GM19239 (cell line): ENCODE measurements at regions not wholly inside any gene's neighbourhood (a gene's known extent, or its start where the extent isn't known, plus 50 kb on each side); places are given as distances from the start of the nearest gene placed in this dataset.

Experiments used
- DNase-seq: peaks from one replicate; pipeline ENCODE4 v3.0.0; 2011; ENCODE audit warnings: low spot score; ENCODE audit not compliant: insufficient read length
- FAIRE-seq: peaks from 2 replicates; lab custom pipeline; 2011; peaks lifted over from hg19 to GRCh38; lab: Jason Lieb, UNC

- DNase-seq: no peak
- no peak for FAIRE-seq
These were observed 173.7 kb downstream of the FBXO15 start for GRCh38 chr18:73973972-73974371.

GRCh38 chr18:73966954-73967353 is 180.7 kb downstream of the FBXO15 start:
- no peak for DNase-seq
- no peak for FAIRE-seq

- DNase-seq (no peak), FAIRE-seq (no peak)
These were observed 185.4 kb downstream of the FBXO15 start for GRCh38 chr18:73962256-73962655.

GRCh38 chr18:73961804-73962203 is 185.8 kb downstream of the FBXO15 start:
- no peak for DNase-seq
- FAIRE-seq: no peak

GRCh38 chr18:73959352-73959751 is 188.3 kb downstream of the FBXO15 start:
- DNase-seq: no peak
- FAIRE-seq: no peak

GRCh38 chr18:73954268-73954667 is 193.4 kb downstream of the FBXO15 start:
- DNase-seq: no peak
- FAIRE-seq: no peak

- FAIRE-seq (no peak), DNase-seq (no peak)
These were observed 195.2 kb downstream of the FBXO15 start for GRCh38 chr18:73952296-73952946.

GRCh38 chr18:73950116-73950700 is 197.4 kb downstream of the FBXO15 start:
- DNase-seq: no peak
- FAIRE-seq: no peak

GRCh38 chr18:73948497-73948896 is 199.1 kb downstream of the FBXO15 start:
- FAIRE-seq: no peak

GRCh38 chr18:73948084-73948483 is 199.6 kb downstream of the FBXO15 start:
- no peak for DNase-seq
- FAIRE-seq: no peak

More at GRCh38 chr18:73948497-73948896, 199.1 kb downstream of the FBXO15 start:
- no peak for DNase-seq

- no peak for FAIRE-seq
These were observed 200.3 kb downstream of the FBXO15 start for GRCh38 chr18:73947180-73947921.

GRCh38 chr18:73945130-73945792 is 202.4 kb downstream of the FBXO15 start:
- DNase-seq (no peak), FAIRE-seq (no peak)

More at GRCh38 chr18:73947180-73947921, 200.3 kb downstream of the FBXO15 start:
- DNase-seq: no peak

- DNase-seq (no peak), FAIRE-seq (no peak)
These were observed 202.9 kb downstream of the FBXO15 start for GRCh38 chr18:73944715-73945114.

- FAIRE-seq (no peak), DNase-seq (no peak)
These were observed 203.9 kb downstream of the FBXO15 start for GRCh38 chr18:73943763-73944162.

- DNase-seq (no peak), FAIRE-seq (no peak)
These were observed 204.7 kb downstream of the FBXO15 start for GRCh38 chr18:73942956-73943355.

GRCh38 chr18:73942081-73942625 is 205.5 kb downstream of the FBXO15 start:
- DNase-seq: no peak
- no peak for FAIRE-seq

- FAIRE-seq: no peak
- no peak for DNase-seq
These were observed 206.9 kb downstream of the FBXO15 start for GRCh38 chr18:73940721-73941120.

GRCh38 chr18:73939391-73939790 is 208.2 kb downstream of the FBXO15 start:
- no peak for FAIRE-seq
- no peak for DNase-seq

GRCh38 chr18:73933685-73934084 is 213.9 kb downstream of the FBXO15 start:
- no peak for FAIRE-seq

GRCh38 chr18:73932976-73933375 is 214.7 kb downstream of the FBXO15 start:
- DNase-seq (no peak), FAIRE-seq (no peak)

More at GRCh38 chr18:73933685-73934084, 213.9 kb downstream of the FBXO15 start:
- no peak for DNase-seq
